Prostate gland (tissue), 2 donors: ENCODE measurements at regions not wholly inside any gene's neighbourhood (a gene's known extent, or its start where the extent isn't known, plus 50 kb on each side); places are given as distances from the start of the nearest gene placed in this dataset.

Source experiments
- POLR2A ChIP-seq: fragments of 450-650 bp; IDR thresholded peaks from one replicate; pipeline ENCODE4 v1.6.1; 2016; ENCODE audit warnings: antibody characterized with exemption, mild to moderate bottlenecking
- POLR2AphosphoS5 ChIP-seq: sonication (generic); formaldehyde crosslinking; IDR thresholded peaks from one replicate; pipeline ENCODE4 v1.6.1; 2017; ENCODE audit warnings: antibody characterized with exemption
- TF ChIP-seq, protein P1 (sequence below), 4 experiments: fragments of 200-600 bp in 2 of 4; fragments of 450-650 bp in 2 of 4; sonication (generic) in 2 of 4; IDR thresholded peaks; 1 replicate in 3 of 4; 2 replicates in 1 of 4; pipeline ENCODE4 v1.5.1; 2016 to 2019; ENCODE audit warnings: antibody characterized with exemption in 4 of 4, mild to moderate bottlenecking in 2 of 4, moderate library complexity in 2 of 4

DNA sequence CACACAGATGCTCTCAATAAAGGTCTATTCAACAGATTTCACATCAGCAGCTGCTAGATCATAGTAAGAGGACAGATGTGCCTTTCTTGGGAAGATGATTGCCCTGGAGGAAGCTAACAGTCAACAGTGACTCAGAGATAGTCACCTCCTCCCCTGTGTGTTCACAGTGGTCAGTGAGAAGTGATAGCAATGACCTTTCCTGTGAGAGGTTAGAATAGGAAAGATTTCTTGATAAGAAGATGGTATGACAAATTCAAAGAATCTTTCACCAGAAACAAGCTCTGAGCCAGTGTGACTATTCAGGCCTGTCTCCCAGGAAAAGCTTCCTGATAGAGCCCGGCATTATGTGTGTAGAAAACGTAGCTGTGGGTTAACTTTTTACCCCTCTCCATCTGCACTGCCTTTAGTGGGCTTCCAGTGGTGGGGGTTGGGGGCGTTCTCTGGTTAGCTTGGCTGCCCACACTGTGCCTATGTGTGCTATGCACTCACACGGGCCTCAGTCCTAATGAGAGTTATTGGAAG, 66.4 kb upstream of the ARHGAP5 start:
- no peak for TF ChIP-seq POLR2A
- TF ChIP-seq, protein P1, sequence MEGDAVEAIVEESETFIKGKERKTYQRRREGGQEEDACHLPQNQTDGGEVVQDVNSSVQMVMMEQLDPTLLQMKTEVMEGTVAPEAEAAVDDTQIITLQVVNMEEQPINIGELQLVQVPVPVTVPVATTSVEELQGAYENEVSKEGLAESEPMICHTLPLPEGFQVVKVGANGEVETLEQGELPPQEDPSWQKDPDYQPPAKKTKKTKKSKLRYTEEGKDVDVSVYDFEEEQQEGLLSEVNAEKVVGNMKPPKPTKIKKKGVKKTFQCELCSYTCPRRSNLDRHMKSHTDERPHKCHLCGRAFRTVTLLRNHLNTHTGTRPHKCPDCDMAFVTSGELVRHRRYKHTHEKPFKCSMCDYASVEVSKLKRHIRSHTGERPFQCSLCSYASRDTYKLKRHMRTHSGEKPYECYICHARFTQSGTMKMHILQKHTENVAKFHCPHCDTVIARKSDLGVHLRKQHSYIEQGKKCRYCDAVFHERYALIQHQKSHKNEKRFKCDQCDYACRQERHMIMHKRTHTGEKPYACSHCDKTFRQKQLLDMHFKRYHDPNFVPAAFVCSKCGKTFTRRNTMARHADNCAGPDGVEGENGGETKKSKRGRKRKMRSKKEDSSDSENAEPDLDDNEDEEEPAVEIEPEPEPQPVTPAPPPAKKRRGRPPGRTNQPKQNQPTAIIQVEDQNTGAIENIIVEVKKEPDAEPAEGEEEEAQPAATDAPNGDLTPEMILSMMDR (IDR thresholded peaks at IDR 0.05), result no peak
- no peak for TF ChIP-seq POLR2AphosphoS5
